ENCODE measurements at regions not wholly inside any gene's neighbourhood (a gene's known extent, or its start where the extent isn't known, plus 50 kb on each side); places are given as distances from the start of the nearest gene placed in this dataset.

DNA sequence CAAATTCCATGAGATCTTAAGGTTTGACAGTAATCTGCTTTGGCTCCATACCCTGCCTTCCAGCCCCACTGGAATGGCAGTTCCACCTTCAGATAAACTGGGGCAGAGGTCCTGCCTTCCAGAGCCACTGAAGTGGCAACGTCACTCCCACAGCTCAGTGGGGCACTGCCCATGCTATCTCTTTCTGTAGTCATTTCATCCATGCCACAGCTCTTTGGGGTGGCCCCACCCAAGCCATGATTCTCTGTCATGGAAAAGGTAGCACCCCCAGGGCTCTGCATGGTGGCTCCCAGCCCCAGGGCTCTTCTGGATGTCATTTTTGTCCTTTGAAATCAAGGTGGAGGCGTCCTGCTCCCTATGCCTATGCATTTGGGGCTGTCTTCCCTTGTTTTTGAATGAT lies 596.5 kb downstream of the SPOCK3 start:
- Mint-ChIP-seq H3K4me1 (ENCODE audit: low read depth) (no peaks in the 10 kb centered on the region), H3K9me3 (peaks cover 20% of the 10 kb centered on the region), H3K36me3 (ENCODE audit: insufficient read depth) (no peaks in the 10 kb centered on the region), H3K27me3 (ENCODE audit: low read depth) (no peaks in the 10 kb centered on the region), H3K4me3 (no peak overlapping the region)
- ATAC-seq = no peak
- DNase-seq = no peak

DNA sequence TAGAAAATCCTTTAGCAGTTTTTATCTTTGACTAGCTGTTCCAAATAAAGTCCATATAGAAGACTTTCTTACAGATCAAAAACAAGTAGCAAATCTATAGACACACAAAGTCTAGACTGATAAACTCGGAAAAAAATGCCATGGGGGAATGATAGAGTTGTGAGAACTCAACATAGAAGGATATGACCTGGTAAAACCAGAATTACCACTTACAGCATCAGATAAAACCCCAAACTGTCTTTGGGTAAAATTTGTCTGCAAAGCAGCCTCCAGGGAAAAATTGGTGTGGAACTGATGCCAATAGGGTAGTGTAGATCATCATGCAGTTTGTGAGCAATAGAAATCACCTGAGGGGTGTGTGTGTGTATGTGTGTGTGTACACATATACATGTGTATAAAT lies 579.1 kb downstream of the SPOCK3 start:
- H3K4me1 Mint-ChIP-seq (ENCODE audit: low read depth) = no peaks in the 10 kb centered on the region
- H3K27me3 Mint-ChIP-seq (ENCODE audit: low read depth) = no peaks in the 10 kb centered on the region
- ATAC-seq (no peak), DNase-seq (no peak)
- H3K4me3 Mint-ChIP-seq = no peak overlapping the region
- H3K36me3 Mint-ChIP-seq (ENCODE audit: insufficient read depth) = no peaks in the 10 kb centered on the region
- H3K9me3 Mint-ChIP-seq = peaks cover 4% of the 10 kb centered on the region

DNA sequence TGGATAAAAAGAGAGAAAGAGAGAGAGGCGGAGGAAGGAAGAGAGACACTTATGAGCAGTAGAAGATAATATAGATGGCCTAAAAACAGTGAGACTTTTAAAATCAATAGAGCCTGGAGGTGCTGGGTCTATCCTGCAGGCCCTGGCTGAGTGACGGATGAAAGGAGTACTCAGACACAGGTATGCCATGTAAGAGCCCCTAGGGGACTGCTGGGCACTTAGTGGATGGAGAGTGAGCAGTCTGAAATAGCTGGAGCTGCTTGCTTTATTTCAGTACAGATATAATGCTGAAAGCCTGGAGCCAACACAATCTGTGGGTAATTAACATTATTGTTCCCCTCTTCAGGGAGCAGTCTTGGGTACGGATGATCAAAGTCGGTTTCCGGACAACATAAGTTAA lies 578.6 kb downstream of the SPOCK3 start:
- ATAC-seq = no peak
- peaks cover 8% of the 10 kb centered on the region for H3K9me3 Mint-ChIP-seq
- H3K4me3 Mint-ChIP-seq = no peak overlapping the region
- DNase-seq = no peak
- H3K36me3 Mint-ChIP-seq (ENCODE audit: insufficient read depth) = no peaks in the 10 kb centered on the region
- no peaks in the 10 kb centered on the region for H3K27me3 Mint-ChIP-seq (ENCODE audit: low read depth)
- no peaks in the 10 kb centered on the region for H3K4me1 Mint-ChIP-seq (ENCODE audit: low read depth)

DNA sequence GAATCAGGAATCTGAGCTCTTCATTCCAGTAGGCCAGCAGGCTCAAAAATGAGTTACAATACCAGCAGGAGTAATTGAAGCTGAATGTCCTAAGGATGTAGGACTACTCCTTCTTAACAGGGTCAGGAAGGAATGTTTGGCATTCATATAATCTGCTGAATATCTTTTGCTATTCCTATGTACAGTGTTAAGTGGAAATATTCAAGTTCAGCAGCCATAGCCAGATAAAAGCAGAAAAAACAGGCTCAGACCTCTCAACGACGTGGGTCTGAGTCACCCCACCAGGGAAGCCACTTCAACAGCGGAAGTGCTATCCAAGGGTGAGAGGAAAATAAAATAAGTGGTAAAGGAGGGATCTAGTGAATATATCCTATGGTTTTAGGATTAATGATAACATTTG lies 577.0 kb downstream of the SPOCK3 start:
- Mint-ChIP-seq H3K4me1 (ENCODE audit: low read depth) (no peaks in the 10 kb centered on the region), H3K27me3 (ENCODE audit: low read depth) (no peaks in the 10 kb centered on the region), H3K4me3 (no peak overlapping the region), H3K36me3 (ENCODE audit: insufficient read depth) (no peaks in the 10 kb centered on the region), H3K9me3 (peaks cover 8% of the 10 kb centered on the region)
- DNase-seq (no peak), ATAC-seq (no peak)

DNA sequence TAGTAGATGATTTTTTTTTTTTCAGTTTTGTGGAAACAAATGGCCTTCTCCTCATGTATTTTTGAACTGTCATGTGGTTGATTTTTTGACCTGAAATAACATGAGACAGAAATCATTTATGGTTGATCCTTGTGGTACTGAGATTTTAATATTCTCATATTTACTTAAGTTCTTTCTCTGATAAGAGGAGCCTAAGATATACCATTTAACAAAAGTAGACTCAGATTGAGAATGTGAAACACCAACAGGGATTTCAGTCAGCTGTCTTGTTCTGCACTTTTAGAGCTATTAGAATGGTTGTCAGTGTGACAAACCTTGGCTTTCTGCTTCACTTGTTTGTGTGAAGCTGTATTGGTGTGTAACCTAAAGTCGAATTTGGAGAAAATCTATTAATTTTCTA lies 575.7 kb downstream of the SPOCK3 start:
- Mint-ChIP-seq H3K36me3 (ENCODE audit: insufficient read depth) (no peaks in the 10 kb centered on the region), H3K4me1 (ENCODE audit: low read depth) (no peaks in the 10 kb centered on the region), H3K27me3 (ENCODE audit: low read depth) (no peaks in the 10 kb centered on the region), H3K9me3 (peaks cover 18% of the 10 kb centered on the region), H3K4me3 (no peak overlapping the region)
- DNase-seq = no peak
- ATAC-seq = no peak

- Mint-ChIP-seq H3K36me3 (ENCODE audit: insufficient read depth) (no peaks in the 10 kb centered on the region), H3K4me3 (no peak overlapping the region), H3K9me3 (peaks cover 18% of the 10 kb centered on the region), H3K27me3 (ENCODE audit: low read depth) (no peaks in the 10 kb centered on the region), H3K4me1 (ENCODE audit: low read depth) (no peaks in the 10 kb centered on the region)
- ATAC-seq (no peak), DNase-seq (no peak)
Observed at GRCh38 chr4:166662266-166662843, 571.9 kb downstream of the SPOCK3 start.

- Mint-ChIP-seq H3K27me3 (ENCODE audit: low read depth) (no peaks in the 10 kb centered on the region), H3K4me1 (ENCODE audit: low read depth) (no peaks in the 10 kb centered on the region), H3K4me3 (no peak overlapping the region), H3K36me3 (ENCODE audit: insufficient read depth) (no peaks in the 10 kb centered on the region), H3K9me3 (peaks cover 8% of the 10 kb centered on the region)
- no peak for ATAC-seq
- no peak for DNase-seq
Observed at GRCh38 chr4:166670341-166670740, 564.0 kb downstream of the SPOCK3 start.

DNA sequence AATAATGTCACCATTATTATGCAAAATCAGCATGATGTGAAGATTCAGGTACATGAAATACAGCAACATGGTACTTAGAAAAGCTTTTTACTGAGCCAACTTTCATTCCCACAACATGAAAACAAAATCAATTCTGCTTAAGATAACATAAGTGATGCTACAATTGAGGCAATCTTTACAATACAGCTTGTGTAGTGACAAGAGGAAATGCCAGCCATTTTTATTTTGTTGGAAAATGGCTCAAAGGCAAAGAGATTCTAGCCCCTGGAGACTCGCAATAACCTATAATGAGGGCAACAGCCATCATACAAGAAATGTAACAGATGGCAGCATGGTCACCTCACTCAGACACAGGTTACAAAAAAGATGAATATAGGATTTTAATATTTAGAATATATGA lies 560.4 kb downstream of the SPOCK3 start:
- Mint-ChIP-seq H3K4me3 (no peak overlapping the region), H3K9me3 (peaks cover 16% of the 10 kb centered on the region), H3K36me3 (ENCODE audit: insufficient read depth) (no peaks in the 10 kb centered on the region), H3K27me3 (ENCODE audit: low read depth) (no peaks in the 10 kb centered on the region), H3K4me1 (ENCODE audit: low read depth) (no peaks in the 10 kb centered on the region)
- DNase-seq (no peak), ATAC-seq (no peak)

DNA sequence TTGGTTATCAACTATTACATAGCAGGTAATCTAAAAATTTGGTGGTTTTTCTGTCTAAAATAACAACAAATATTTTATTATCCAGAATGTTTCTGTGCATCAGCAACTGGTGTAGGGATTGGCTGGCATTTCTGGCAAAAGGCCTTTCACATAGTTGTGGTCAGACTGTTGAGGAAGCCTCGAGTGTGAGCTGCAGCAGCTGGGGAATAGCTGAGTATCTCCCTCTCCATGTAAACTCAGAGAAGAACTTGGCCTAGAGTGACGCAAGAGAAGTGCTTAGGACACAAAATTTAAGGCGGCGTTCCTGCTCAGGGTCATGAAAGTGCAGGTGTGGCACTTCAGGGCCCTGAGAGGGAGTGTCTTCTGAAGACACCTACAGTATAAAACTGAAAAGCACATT lies 558.9 kb downstream of the SPOCK3 start:
- Mint-ChIP-seq H3K4me1 (ENCODE audit: low read depth) (no peaks in the 10 kb centered on the region), H3K36me3 (ENCODE audit: insufficient read depth) (no peaks in the 10 kb centered on the region), H3K27me3 (ENCODE audit: low read depth) (no peaks in the 10 kb centered on the region), H3K4me3 (no peak overlapping the region), H3K9me3 (peaks cover 13% of the 10 kb centered on the region)
- no peak for ATAC-seq
- no peak for DNase-seq

- peaks cover 14% of the 10 kb centered on the region for H3K9me3 Mint-ChIP-seq
- H3K4me3 Mint-ChIP-seq = no peak overlapping the region
- H3K36me3 Mint-ChIP-seq (ENCODE audit: insufficient read depth) = no peaks in the 10 kb centered on the region
- no peak for DNase-seq
- H3K4me1 Mint-ChIP-seq (ENCODE audit: low read depth) = no peaks in the 10 kb centered on the region
- no peaks in the 10 kb centered on the region for H3K27me3 Mint-ChIP-seq (ENCODE audit: low read depth)
- no peak for ATAC-seq
Observed at GRCh38 chr4:166680796-166681195, 553.5 kb downstream of the SPOCK3 start.

DNA sequence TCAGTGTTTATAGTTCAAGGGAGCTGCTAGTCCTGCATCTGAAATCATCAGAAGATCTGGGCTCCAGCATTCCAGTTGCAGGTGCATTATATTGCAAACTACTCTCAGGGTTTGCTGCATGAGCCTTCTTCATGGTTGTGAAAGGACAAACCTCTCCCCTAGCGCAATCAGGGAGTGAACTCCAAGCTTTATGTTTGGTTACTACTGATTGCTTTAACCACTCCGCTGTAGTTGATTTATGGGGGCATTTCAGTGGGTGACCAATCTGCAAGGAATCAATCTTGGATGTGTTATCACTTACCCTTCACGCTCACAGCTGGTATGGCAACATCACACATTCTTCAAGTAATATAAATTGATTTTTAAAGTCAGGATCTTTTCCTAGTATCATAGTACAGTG lies 552.1 kb downstream of the SPOCK3 start:
- Mint-ChIP-seq H3K4me3 (no peak overlapping the region), H3K36me3 (ENCODE audit: insufficient read depth) (no peaks in the 10 kb centered on the region), H3K27me3 (ENCODE audit: low read depth) (no peaks in the 10 kb centered on the region), H3K9me3 (peaks cover 12% of the 10 kb centered on the region), H3K4me1 (ENCODE audit: low read depth) (no peaks in the 10 kb centered on the region)
- ATAC-seq = no peak
- DNase-seq = no peak
